ENCODE measurements at regions not wholly inside any gene's neighbourhood (a gene's known extent, or its start where the extent isn't known, plus 50 kb on each side); places are given as distances from the start of the nearest gene placed in this dataset.
"Not testable (repeated sequence)": the region's sequence is repeated elsewhere in the genome, so short reads cannot be mapped to it uniquely, and the experiment has no call there.

DNA sequence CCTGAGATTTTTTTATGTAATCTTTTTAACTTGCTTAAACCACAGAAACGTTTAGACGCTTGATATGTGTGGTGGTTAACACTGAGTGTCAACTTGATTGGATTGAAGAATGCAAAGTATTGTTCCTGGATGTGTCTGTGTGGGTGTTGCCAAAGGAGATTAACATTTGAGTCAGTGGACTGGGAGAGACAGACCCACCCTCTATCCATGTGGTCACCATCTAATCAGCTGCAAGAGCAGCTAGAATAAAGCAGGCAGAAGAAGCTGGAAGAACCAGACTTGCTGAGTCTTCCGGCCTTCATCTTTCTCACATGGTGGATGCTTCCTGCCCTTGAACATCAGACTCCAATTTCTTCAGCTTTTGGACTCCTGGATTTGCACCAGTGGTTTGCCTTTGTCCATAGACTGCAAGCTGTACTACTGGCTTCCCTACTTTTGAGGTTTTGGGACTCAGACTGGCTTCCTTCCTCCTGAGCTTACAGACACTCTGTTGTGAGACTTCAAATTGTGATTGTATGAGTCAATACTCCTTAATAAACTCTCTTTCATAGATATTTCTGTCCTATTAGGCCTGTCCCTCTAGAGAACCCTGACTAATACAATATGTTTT, 816.0 kb upstream of the CDH9 start:
- Histone ChIP-seq H4K20me1 (ENCODE audit: insufficient read depth, low read length) (no peaks in the 10 kb centered on the region), H3K9ac (ENCODE audit: low read depth, low read length) (no peak overlapping the region), H3K9me3 (ENCODE audit: insufficient read depth, low read length, severe bottlenecking) (no peaks in the 10 kb centered on the region), H3K4me3 (ENCODE audit: low read depth in 1 of 2, low read length in 2 of 2) (no peak overlapping the region), H3K27me3 (ENCODE audit: insufficient read depth, low read length, poor library complexity) (no peaks in the 10 kb centered on the region), H3K4me2 (ENCODE audit: insufficient read depth, low read length) (no peak overlapping the region), H2AFZ (ENCODE audit: low read depth, low read length) (no peak overlapping the region), H3K79me2 (ENCODE audit: insufficient read depth, low read length) (no peaks in the 10 kb centered on the region), H3K36me3 (ENCODE audit: insufficient read depth, low read length) (no peaks in the 10 kb centered on the region), H3K4me1 (ENCODE audit: insufficient read depth, low read length) (no peaks in the 10 kb centered on the region), H3K27ac (ENCODE audit: low read length) (no peak overlapping the region)
- no peak for DNase-seq
- TF ChIP-seq CTCF (IDR thresholded peaks at IDR 0.05; ENCODE audit: borderline replicate concordance, extremely low read depth, low read length, poor library complexity, severe bottlenecking), result no peak
- TF ChIP-seq EZH2 (IDR thresholded peaks at IDR 0.05; ENCODE audit: borderline replicate concordance, low read depth, low read length, severe bottlenecking), result no peak
- ATAC-seq (ENCODE audit: insufficient read depth, low read depth), result no peak

DNA sequence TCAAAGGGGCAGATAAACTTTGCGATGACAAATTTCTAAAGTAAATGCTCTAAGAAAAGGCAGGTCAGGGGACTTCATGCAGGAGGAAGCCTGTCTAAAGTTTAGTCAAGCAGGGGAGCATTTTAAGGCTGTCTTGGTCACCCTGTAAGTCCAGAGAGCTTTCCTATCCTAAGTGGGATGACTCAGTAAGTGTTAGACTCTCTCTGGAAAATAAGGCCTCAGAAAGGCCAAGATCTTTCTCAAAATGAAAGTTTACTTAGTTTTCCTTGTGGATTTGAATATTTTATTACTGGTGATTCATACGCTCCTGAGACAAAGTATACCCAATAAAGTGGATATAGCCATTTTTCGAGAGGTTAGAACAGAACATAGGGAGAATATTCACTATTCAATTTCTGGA, 806.9 kb upstream of the CDH9 start:
- no peak for ATAC-seq (ENCODE audit: insufficient read depth, low read depth)
- no peaks in the 10 kb centered on the region for H3K4me1 ChIP-seq (ENCODE audit: insufficient read depth, low read length)
- no peaks in the 10 kb centered on the region for H4K20me1 ChIP-seq (ENCODE audit: insufficient read depth, low read length)

DNA sequence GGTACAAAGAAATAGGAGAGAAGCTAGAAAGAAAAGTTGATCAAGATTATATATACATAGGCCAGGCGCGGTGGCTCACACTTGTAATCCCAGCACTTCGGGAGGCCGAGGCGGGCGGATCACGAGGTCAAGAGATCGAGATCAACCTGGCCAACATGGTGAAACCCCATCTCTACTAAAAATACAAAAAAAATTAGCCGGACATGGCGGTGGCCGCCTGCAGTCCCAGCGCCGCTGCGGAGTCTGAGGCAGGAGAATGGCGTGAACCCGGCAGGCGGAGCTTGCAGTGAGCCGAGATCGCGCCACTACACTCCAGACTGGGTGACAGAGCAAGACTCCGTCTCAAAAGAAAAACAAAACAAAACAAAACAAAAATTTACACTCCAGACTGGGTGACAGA, 798.3 kb upstream of the CDH9 start:
- H3K79me2 ChIP-seq (ENCODE audit: insufficient read depth, low read length); DNase-seq; H3K4me2 ChIP-seq (ENCODE audit: insufficient read depth, low read length); H4K20me1 ChIP-seq (ENCODE audit: insufficient read depth, low read length); H3K9me3 ChIP-seq (ENCODE audit: insufficient read depth, low read length, severe bottlenecking); H3K4me3 ChIP-seq (ENCODE audit: low read depth in 1 of 2, low read length in 2 of 2); H3K27ac ChIP-seq (ENCODE audit: low read length); H3K36me3 ChIP-seq (ENCODE audit: insufficient read depth, low read length); ATAC-seq (ENCODE audit: insufficient read depth, low read depth); H3K4me1 ChIP-seq (ENCODE audit: insufficient read depth, low read length); H3K27me3 ChIP-seq (ENCODE audit: insufficient read depth, low read length, poor library complexity); H3K9ac ChIP-seq (ENCODE audit: low read depth, low read length); H2AFZ ChIP-seq (ENCODE audit: low read depth, low read length): not testable (repeated sequence)

More for the DNA sequence above, 806.9 kb upstream of the CDH9 start:
- Histone ChIP-seq H3K79me2 (ENCODE audit: insufficient read depth, low read length) (no peaks in the 10 kb centered on the region), H3K4me2 (ENCODE audit: insufficient read depth, low read length) (no peak overlapping the region), H3K27me3 (ENCODE audit: insufficient read depth, low read length, poor library complexity) (no peaks in the 10 kb centered on the region), H3K9me3 (ENCODE audit: insufficient read depth, low read length, severe bottlenecking) (no peaks in the 10 kb centered on the region), H2AFZ (ENCODE audit: low read depth, low read length) (no peak overlapping the region), H3K36me3 (ENCODE audit: insufficient read depth, low read length) (no peaks in the 10 kb centered on the region), H3K27ac (ENCODE audit: low read length) (no peak overlapping the region), H3K9ac (ENCODE audit: low read depth, low read length) (no peak overlapping the region), H3K4me3 (ENCODE audit: low read depth in 1 of 2, low read length in 2 of 2) (no peak overlapping the region)
- no peak for DNase-seq
- TF ChIP-seq CTCF (IDR thresholded peaks at IDR 0.05; ENCODE audit: borderline replicate concordance, extremely low read depth, low read length, poor library complexity, severe bottlenecking) (no peak), EZH2 (IDR thresholded peaks at IDR 0.05; ENCODE audit: borderline replicate concordance, low read depth, low read length, severe bottlenecking) (no peak)

GRCh38 chr5:27832886-27833285, 794.5 kb upstream of the CDH9 start:
- DNase-seq (no peak), ATAC-seq (ENCODE audit: insufficient read depth, low read depth) (no peak)
- H3K9ac ChIP-seq (ENCODE audit: low read depth, low read length), result no peak overlapping the region
- no peak overlapping the region for H3K27ac ChIP-seq (ENCODE audit: low read length)
- H3K79me2 ChIP-seq (ENCODE audit: insufficient read depth, low read length), result no peaks in the 10 kb centered on the region
- H3K4me2 ChIP-seq (ENCODE audit: insufficient read depth, low read length), result no peak overlapping the region
- H3K9me3 ChIP-seq (ENCODE audit: insufficient read depth, low read length, severe bottlenecking), result no peaks in the 10 kb centered on the region
- H4K20me1 ChIP-seq (ENCODE audit: insufficient read depth, low read length), result no peaks in the 10 kb centered on the region
- no peak overlapping the region for H3K4me3 ChIP-seq (ENCODE audit: low read depth in 1 of 2, low read length in 2 of 2)
- H3K4me1 ChIP-seq (ENCODE audit: insufficient read depth, low read length), result no peaks in the 10 kb centered on the region
- TF ChIP-seq EZH2 (IDR thresholded peaks at IDR 0.05; ENCODE audit: borderline replicate concordance, low read depth, low read length, severe bottlenecking), result no peak
- TF ChIP-seq CTCF (IDR thresholded peaks at IDR 0.05; ENCODE audit: borderline replicate concordance, extremely low read depth, low read length, poor library complexity, severe bottlenecking), result no peak
- H2AFZ ChIP-seq (ENCODE audit: low read depth, low read length), result no peak overlapping the region
- H3K27me3 ChIP-seq (ENCODE audit: insufficient read depth, low read length, poor library complexity), result no peaks in the 10 kb centered on the region
- no peaks in the 10 kb centered on the region for H3K36me3 ChIP-seq (ENCODE audit: insufficient read depth, low read length)

All from DND-41 (cell line).